Forelimb muscle (tissue), 1 donor: ENCODE measurements at regions not wholly inside any gene's neighbourhood (a gene's known extent, or its start where the extent isn't known, plus 50 kb on each side); places are given as distances from the start of the nearest gene placed in this dataset.
"Not testable (repeated sequence)": the region's sequence is repeated elsewhere in the genome, so short reads cannot be mapped to it uniquely, and the experiment has no call there.

Experiments used
- DNase-seq: peaks from one replicate; pipeline ENCODE4 v3.0.0-alpha.2; 2013; ENCODE audit warnings: low read depth

DNA sequence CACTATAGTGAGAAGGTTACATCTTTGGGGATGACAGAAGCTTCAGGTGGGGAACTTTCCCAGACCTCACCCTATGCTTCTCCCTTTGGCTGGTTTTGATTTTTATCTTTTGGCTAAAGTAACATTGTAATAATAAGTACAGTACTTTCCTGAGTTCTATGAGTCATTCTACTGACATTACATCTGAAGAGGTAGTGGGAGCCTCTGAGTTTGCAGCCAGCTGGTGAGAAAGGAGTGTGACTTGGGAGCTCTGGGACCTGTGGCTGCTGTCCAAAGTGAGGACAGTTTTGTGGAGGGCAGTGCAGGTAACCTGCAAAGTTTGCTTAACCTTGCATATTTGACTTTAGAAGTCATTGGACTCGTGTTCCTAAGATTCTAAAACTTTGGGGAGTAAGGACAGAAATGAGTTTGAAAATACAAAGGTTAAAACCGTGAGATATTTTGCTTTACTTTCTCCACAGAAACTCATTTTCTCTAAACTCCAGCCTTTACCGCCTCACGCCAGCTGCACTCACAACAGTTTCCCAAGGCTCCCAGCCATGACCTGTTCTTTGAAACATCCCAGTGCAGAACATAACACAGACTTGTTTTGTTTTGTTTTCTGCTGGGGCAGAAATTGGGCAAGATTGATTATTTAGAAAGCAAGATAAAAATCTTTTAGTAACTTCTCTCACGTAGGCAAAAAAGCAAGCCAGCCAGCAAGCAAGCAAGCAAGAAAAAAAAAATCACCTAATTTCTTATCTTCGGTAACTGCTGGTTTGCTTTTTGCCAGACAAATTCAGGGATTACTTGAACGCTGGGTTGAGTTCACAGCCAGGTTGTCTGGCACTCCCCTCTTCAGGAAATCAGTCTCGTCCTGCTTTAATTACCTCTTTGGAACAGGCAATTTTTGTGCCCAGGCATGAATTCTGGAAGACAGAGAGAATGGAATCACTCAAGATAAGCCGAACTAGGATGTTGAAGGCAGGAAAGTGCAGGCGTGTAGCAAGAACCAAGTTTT is 478.3 kb upstream of the ISX start:
- DNase-seq: no peak

DNA sequence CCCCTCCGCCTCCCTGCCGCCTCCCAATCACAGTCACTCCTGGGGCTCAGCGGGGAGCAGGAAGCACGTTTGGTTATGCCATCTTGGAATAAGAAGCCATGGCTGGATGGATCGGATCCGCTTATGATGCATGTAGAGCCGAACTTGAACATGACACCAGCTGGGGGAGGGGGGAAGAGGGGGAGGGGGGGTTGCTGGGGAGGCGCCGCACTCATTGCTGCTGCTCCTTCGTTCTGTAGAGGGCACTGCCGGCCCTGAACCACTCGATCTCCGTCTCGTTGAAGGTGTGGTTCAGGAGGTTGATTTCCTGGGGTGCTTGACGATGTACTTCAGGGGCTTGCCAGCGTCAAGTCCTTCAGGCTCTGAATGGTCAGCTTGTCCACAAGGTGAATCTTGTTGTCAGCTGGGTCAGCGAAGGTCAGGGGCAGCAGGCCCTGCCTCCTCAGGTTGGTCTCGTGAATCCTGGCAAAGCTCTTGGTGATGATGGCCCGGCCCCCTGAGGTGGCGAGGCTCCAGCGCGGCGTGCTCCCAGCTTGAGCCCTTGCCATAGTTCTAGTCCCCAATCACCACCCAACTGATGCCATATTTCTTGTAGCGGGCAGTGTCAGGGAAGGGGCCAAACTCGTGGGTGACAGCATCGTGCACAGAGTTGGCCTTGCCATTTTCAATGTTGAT is 476.9 kb upstream of the ISX start:
- DNase-seq: no peak

DNA sequence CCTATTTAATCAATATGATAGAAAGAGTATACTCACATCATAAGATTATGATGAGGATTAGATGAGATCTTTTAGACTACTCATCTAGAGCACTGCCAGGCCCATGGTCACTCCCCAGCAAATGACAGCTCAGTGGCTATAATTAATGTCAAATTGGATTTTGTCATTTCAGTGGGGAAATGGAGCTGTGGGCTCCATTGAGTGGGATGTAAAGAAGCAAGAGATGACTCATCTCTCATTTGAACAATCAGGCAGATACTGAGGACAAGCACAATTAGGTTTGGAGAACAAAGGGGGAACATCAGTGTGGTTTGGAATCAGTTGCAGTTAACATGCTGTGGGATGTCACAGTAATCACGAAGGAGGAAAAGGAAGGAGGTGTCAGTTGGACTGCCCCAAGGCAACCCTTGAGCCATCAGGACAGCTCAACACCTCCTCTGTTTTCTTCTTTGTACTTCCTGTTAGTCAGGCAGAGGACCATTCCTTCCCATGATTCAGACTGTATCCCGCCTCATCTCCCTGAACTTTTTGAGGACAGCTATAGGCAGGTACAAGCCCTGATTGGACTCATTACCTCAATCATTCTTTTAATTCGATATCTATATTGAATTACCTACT is 473.7 kb upstream of the ISX start:
- DNase-seq: no peak

- DNase-seq: no peak
Observed at GRCh38 chr22:34599567-34599966, 466.4 kb upstream of the ISX start.

DNA sequence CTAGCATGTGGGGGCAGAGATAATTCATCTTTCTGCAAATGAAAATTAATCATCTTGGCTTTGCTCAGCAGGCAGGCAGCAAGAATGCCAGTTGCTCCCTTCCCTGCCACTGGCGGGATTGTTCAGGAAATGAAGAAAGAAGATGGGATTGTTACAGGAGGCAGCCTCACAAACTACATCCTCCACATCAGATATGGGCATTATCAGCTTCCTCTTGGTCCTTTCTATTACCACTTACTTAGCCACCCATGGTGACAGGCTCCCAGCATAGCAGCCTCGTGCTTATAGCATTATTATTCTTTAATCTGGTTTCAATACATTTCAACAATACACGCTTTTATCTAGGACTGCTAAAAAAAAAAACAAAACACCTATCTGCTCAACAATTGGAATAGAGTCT is 461.6 kb upstream of the ISX start:
- no peak for DNase-seq

- DNase-seq: no peak
Observed at GRCh38 chr22:34608106-34608505, 457.9 kb upstream of the ISX start.

GRCh38 chr22:34608540-34609115 is 457.3 kb upstream of the ISX start:
- no peak for DNase-seq

DNA sequence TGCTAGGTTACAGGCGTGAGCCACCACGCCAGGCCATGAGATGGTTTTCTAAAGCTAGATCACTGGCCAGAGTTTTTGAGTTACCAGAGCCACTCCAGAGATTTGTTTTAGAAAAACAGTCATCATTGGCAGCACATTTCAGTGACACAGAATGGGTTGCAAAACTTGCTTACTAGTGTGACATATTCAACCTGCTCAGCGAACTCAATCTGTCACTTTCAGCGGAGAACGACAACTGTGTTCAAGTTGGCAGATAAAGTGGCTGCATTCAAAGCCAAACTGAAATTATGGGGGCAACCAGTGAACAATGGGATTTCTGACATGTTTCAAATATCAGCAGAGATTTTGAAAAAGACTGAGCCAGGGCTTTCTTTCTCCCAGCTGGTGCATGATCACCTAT is 456.3 kb upstream of the ISX start:
- DNase-seq: no peak

- DNase-seq: no peak
Observed at GRCh38 chr22:34620161-34620560, 445.8 kb upstream of the ISX start.

DNA sequence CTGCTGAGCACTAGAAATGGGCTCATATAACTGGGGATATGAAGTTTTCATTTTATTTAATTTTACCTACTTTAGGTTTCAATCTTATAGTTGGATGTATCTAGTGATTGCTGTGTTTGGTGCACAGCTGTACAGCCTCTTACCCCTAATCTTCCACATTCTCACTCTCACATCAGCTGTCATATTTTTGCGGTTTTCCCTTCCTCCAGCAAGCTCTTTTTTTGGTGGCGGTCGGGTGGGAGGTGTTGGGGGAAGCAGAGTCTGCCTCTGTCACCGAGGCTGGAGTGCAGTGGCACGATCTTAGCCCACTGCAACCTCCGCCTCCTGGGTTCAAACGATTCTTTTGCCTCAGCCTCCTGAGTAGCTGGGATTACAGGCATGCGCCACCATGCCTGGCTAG is 445.1 kb upstream of the ISX start:
- no peak for DNase-seq

- DNase-seq: no peak
Observed at GRCh38 chr22:34622602-34623001, 443.4 kb upstream of the ISX start.

DNA sequence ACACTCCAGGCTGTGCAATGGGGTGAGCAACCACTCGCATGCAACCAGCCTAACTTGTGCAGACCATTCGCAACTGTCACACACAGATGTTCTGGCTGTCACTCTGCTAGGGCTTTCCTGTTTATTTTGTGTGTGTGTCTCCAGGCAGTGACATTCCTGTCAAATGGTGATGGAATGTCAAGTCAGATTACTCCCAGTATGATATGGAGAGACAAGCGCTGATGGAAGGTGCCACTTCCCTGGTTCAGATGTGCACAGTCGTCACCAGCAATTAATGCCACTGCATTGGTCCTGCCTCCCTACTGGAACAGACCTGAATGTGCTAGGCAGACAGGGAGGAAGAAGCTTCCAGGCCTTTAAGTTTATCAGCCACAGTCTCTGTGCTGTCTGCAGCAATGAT is 442.4 kb upstream of the ISX start:
- no peak for DNase-seq

DNA sequence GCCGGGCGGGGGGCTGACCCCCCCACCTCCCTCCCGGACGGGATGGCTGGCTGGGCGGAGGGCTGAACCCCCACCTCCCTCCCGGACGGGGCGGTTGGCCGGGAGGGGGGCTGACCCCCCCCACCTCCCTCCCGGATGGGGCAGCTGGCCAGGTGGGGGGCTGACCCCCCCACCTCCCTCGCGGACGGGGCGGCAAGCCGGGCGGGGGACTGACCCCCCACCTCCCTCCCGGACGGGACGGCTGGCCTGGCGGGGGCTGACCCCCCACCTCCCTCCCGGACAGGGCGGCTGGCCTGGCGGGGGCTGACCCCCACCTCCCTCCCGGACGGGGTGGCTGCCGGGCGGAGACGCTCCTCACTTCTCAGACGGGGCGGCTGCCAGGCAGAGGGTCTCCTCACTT is 440.1 kb upstream of the ISX start:
- DNase-seq: not testable (repeated sequence)

- DNase-seq: no peak
Observed at GRCh38 chr22:34638128-34638527, 427.8 kb upstream of the ISX start.

GRCh38 chr22:34639911-34640310 is 426.0 kb upstream of the ISX start:
- DNase-seq: no peak

- DNase-seq: no peak
Observed at GRCh38 chr22:34645375-34645774, 420.6 kb upstream of the ISX start.

GRCh38 chr22:34669001-34669400 is 397.0 kb upstream of the ISX start:
- no peak for DNase-seq

- DNase-seq: not testable (repeated sequence)
Observed at GRCh38 chr22:34683031-34683430, 382.9 kb upstream of the ISX start.

DNA sequence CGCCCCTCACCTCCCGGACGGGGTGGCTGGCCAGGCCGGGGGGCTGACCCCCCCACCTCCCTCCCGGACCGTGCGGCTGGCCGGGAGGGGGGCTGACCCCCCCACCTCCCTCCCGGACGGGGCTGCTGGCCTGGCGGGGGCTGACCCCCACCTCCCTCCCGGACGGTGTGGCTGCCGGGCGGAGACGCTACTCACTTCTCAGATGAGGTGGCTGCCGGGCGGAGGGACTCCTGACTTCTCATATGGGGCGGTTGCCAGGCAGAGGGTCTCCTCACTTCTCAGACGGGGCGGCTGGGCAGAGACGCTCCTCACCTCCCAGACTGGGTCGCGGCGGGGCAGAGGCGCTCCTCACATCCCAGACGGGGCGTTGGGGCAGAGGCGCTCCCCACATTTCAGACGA is 381.7 kb upstream of the ISX start:
- not testable (repeated sequence) for DNase-seq

- DNase-seq: no peak
Observed at GRCh38 chr22:34687116-34687515, 378.8 kb upstream of the ISX start.

DNA sequence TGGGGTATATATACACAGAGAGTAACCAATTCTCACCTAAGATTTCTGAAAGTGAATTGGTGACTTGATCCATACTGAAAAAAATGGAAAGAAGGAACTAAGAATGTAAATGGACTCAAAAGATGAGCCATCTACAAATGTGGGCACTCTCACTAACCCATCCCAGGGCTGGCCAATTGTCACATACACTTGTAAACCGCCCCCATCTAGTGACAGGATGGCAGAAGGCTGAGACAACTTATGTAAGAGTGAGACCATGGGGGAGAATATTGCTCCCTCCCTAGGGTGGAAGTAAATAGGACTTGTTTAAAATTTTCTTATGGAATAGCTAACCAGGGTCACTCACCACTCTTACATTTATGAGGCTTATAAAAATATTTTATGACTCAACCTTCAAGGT is 377.1 kb upstream of the ISX start:
- DNase-seq: no peak

DNA sequence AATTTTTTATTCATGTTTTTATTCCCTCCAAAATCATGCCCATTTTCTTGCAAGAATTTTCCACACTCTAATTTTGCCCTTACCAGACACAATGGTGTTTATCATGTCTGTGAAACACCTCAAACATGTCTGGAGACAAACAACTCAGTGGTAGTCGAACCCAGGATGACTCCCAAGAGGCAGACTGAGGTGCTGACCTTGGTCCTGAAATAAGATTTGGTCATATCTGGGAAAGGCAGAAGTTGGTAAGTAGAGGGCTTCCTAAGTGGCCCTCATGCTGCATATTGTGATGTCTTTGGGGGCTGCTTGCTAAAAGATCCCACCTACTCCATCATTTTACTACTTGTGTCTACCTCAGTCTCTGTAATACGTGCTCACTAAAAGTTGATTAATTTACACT is 369.4 kb upstream of the ISX start:
- DNase-seq: no peak
